ENCODE measurements at regions not wholly inside any gene's neighbourhood (a gene's known extent, or its start where the extent isn't known, plus 50 kb on each side); places are given as distances from the start of the nearest gene placed in this dataset.

DNA sequence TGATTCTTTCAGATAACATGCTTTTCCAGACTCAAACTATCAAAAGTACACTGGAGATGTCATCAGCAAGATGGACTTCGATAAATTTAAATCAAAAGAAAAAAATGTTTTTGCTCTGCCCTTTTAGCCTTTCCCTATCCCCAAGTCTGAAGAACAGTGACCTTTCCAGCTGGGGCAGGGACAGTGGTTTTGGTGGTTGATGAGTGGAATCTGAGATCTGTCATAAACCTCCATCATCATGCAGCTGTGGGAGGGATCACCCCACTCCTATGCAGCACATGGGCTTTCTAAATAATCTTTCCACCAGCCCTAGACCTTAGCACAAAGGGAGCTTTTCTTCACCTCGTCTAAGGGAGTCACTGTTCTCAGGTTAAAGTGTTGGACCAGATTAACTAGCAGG, 869.5 kb upstream of the SOX9 start:
- TF ChIP-seq TCF7 (CRISPR knock-in tag; IDR thresholded peaks at IDR 0.05; ENCODE audit: low read depth) (no peak), NR1H2 (CRISPR knock-in tag; IDR thresholded peaks at IDR 0.05) (no peak), NFE2L1 (CRISPR knock-in tag; IDR thresholded peaks at IDR 0.05) (no peak), ATF1 (CRISPR knock-in tag; IDR thresholded peaks at IDR 0.05) (no peak), CREB1 (CRISPR knock-in tag; IDR thresholded peaks at IDR 0.05) (no peak), CBFB (CRISPR knock-in tag; IDR thresholded peaks at IDR 0.05; ENCODE audit: low read depth) (no peak), TEAD4 (CRISPR knock-in tag; IDR thresholded peaks at IDR 0.05) (no peak)
- TF ChIP-seq, protein P1, sequence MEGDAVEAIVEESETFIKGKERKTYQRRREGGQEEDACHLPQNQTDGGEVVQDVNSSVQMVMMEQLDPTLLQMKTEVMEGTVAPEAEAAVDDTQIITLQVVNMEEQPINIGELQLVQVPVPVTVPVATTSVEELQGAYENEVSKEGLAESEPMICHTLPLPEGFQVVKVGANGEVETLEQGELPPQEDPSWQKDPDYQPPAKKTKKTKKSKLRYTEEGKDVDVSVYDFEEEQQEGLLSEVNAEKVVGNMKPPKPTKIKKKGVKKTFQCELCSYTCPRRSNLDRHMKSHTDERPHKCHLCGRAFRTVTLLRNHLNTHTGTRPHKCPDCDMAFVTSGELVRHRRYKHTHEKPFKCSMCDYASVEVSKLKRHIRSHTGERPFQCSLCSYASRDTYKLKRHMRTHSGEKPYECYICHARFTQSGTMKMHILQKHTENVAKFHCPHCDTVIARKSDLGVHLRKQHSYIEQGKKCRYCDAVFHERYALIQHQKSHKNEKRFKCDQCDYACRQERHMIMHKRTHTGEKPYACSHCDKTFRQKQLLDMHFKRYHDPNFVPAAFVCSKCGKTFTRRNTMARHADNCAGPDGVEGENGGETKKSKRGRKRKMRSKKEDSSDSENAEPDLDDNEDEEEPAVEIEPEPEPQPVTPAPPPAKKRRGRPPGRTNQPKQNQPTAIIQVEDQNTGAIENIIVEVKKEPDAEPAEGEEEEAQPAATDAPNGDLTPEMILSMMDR (IDR thresholded peaks at IDR 0.05), result no peak
- TF ChIP-seq, protein P2, sequence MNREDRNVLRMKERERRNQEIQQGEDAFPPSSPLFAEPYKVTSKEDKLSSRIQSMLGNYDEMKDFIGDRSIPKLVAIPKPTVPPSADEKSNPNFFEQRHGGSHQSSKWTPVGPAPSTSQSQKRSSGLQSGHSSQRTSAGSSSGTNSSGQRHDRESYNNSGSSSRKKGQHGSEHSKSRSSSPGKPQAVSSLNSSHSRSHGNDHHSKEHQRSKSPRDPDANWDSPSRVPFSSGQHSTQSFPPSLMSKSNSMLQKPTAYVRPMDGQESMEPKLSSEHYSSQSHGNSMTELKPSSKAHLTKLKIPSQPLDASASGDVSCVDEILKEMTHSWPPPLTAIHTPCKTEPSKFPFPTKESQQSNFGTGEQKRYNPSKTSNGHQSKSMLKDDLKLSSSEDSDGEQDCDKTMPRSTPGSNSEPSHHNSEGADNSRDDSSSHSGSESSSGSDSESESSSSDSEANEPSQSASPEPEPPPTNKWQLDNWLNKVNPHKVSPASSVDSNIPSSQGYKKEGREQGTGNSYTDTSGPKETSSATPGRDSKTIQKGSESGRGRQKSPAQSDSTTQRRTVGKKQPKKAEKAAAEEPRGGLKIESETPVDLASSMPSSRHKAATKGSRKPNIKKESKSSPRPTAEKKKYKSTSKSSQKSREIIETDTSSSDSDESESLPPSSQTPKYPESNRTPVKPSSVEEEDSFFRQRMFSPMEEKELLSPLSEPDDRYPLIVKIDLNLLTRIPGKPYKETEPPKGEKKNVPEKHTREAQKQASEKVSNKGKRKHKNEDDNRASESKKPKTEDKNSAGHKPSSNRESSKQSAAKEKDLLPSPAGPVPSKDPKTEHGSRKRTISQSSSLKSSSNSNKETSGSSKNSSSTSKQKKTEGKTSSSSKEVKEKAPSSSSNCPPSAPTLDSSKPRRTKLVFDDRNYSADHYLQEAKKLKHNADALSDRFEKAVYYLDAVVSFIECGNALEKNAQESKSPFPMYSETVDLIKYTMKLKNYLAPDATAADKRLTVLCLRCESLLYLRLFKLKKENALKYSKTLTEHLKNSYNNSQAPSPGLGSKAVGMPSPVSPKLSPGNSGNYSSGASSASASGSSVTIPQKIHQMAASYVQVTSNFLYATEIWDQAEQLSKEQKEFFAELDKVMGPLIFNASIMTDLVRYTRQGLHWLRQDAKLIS (CRISPR knock-in tag; IDR thresholded peaks at IDR 0.05; ENCODE audit: borderline replicate concordance), result no peak
- TF ChIP-seq, protein P3, sequence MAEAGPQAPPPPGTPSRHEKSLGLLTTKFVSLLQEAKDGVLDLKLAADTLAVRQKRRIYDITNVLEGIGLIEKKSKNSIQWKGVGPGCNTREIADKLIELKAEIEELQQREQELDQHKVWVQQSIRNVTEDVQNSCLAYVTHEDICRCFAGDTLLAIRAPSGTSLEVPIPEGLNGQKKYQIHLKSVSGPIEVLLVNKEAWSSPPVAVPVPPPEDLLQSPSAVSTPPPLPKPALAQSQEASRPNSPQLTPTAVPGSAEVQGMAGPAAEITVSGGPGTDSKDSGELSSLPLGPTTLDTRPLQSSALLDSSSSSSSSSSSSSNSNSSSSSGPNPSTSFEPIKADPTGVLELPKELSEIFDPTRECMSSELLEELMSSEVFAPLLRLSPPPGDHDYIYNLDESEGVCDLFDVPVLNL (CRISPR knock-in tag; IDR thresholded peaks at IDR 0.05; ENCODE audit: borderline replicate concordance, low read depth), result no peak
- TF ChIP-seq, protein P4, sequence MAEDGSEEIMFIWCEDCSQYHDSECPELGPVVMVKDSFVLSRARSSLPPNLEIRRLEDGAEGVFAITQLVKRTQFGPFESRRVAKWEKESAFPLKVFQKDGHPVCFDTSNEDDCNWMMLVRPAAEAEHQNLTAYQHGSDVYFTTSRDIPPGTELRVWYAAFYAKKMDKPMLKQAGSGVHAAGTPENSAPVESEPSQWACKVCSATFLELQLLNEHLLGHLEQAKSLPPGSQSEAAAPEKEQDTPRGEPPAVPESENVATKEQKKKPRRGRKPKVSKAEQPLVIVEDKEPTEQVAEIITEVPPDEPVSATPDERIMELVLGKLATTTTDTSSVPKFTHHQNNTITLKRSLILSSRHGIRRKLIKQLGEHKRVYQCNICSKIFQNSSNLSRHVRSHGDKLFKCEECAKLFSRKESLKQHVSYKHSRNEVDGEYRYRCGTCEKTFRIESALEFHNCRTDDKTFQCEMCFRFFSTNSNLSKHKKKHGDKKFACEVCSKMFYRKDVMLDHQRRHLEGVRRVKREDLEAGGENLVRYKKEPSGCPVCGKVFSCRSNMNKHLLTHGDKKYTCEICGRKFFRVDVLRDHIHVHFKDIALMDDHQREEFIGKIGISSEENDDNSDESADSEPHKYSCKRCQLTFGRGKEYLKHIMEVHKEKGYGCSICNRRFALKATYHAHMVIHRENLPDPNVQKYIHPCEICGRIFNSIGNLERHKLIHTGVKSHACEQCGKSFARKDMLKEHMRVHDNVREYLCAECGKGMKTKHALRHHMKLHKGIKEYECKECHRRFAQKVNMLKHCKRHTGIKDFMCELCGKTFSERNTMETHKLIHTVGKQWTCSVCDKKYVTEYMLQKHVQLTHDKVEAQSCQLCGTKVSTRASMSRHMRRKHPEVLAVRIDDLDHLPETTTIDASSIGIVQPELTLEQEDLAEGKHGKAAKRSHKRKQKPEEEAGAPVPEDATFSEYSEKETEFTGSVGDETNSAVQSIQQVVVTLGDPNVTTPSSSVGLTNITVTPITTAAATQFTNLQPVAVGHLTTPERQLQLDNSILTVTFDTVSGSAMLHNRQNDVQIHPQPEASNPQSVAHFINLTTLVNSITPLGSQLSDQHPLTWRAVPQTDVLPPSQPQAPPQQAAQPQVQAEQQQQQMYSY (CRISPR knock-in tag; IDR thresholded peaks at IDR 0.05), result no peak
- TF ChIP-seq, protein P5, sequence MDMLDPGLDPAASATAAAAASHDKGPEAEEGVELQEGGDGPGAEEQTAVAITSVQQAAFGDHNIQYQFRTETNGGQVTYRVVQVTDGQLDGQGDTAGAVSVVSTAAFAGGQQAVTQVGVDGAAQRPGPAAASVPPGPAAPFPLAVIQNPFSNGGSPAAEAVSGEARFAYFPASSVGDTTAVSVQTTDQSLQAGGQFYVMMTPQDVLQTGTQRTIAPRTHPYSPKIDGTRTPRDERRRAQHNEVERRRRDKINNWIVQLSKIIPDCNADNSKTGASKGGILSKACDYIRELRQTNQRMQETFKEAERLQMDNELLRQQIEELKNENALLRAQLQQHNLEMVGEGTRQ (CRISPR knock-in tag; IDR thresholded peaks at IDR 0.05), result no peak
- TF ChIP-seq, protein P6, sequence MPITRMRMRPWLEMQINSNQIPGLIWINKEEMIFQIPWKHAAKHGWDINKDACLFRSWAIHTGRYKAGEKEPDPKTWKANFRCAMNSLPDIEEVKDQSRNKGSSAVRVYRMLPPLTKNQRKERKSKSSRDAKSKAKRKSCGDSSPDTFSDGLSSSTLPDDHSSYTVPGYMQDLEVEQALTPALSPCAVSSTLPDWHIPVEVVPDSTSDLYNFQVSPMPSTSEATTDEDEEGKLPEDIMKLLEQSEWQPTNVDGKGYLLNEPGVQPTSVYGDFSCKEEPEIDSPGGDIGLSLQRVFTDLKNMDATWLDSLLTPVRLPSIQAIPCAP (CRISPR knock-in tag; IDR thresholded peaks at IDR 0.05), result no peak
